PC-9 (cell line): ENCODE measurements at regions not wholly inside any gene's neighbourhood (a gene's known extent, or its start where the extent isn't known, plus 50 kb on each side); places are given as distances from the start of the nearest gene placed in this dataset.

Source experiments
- BruUV-seq: library from RNA; stranded (reverse); fragments of 400-500 nt; replicated peaks from 2 replicates; lab custom pipeline; 2021; lab: Mats Ljungman, UMichigan
- CTCF ChIA-PET: fragments of 300-600 bp; sonication (Branson Sonifier 250); formaldehyde crosslinking; loops from one replicate; lab custom pipeline; 2022; ENCODE audit warnings: antibody characterized with exemption; lab: Charles Lee
- POLR2A ChIA-PET: fragments of 300-600 bp; sonication (Branson Sonifier 250); formaldehyde crosslinking; loops from one replicate; lab custom pipeline; 2022; ENCODE audit warnings: antibody characterized with exemption; ENCODE audit not compliant: unreplicated experiment; lab: Charles Lee
- DNase-seq, 2 experiments: peaks; one replicate each; pipeline versions ENCODE4 v3.0.0 to v3.0.0-alpha.2; 2015 to 2022; ENCODE audit warnings: mixed read lengths in 1 of 2
- H2AFZ ChIP-seq: fragments of 200-600 bp; sonication (generic); 2 replicates; pipeline ENCODE4 v1.8.1; 2017; ENCODE audit warnings: antibody characterized with exemption
- H3F3A ChIP-seq: fragments of 200-600 bp; sonication (generic); 2 replicates; pipeline ENCODE4 v1.8.1; 2017; ENCODE audit warnings: antibody characterized with exemption, mild to moderate bottlenecking, low read depth; ENCODE audit not compliant: insufficient read depth
- H3K27ac ChIP-seq: fragments of 200-600 bp; sonication (generic); 2 replicates; pipeline ENCODE4 v1.6.1; 2016; ENCODE audit warnings: mixed run types
- H3K27me3 ChIP-seq: fragments of 200-600 bp; sonication (generic); 2 replicates; pipeline ENCODE4 v1.6.1; 2016; ENCODE audit warnings: low read depth, mixed run types; ENCODE audit not compliant: insufficient read depth
- H3K36me3 ChIP-seq: fragments of 200-600 bp; sonication (generic); 2 replicates; pipeline ENCODE4 v1.6.1; 2016; ENCODE audit warnings: low read depth, mixed run types
- H3K4me1 ChIP-seq: fragments of 200-600 bp; sonication (generic); replicated peaks from 2 replicates; pipeline ENCODE4 v1.6.1; 2016; ENCODE audit warnings: mixed run types; ENCODE audit not compliant: insufficient read depth
- H3K4me2 ChIP-seq: fragments of 200-600 bp; sonication (generic); 2 replicates; pipeline ENCODE4 v1.6.1; 2017; ENCODE audit warnings: mixed run types
- H3K4me3 ChIP-seq: fragments of 200-600 bp; sonication (generic); 2 replicates; pipeline ENCODE4 v1.6.1; 2016; ENCODE audit warnings: mixed run types
- H3K79me2 ChIP-seq: fragments of 200-600 bp; sonication (generic); 2 replicates; pipeline ENCODE4 v1.6.1; 2017; ENCODE audit warnings: low read depth, mixed run types
- H3K9me2 ChIP-seq: fragments of 200-600 bp; sonication (generic); 2 replicates; pipeline ENCODE4 v1.8.1; 2017; ENCODE audit warnings: mild to moderate bottlenecking; ENCODE audit not compliant: insufficient read depth
- H3K9me3 ChIP-seq: fragments of 200-600 bp; sonication (generic); 2 replicates; pipeline ENCODE4 v1.8.1; 2016; ENCODE audit warnings: low read depth; ENCODE audit not compliant: insufficient read depth
- H4K20me1 ChIP-seq: fragments of 200-600 bp; sonication (generic); 2 replicates; pipeline ENCODE4 v1.8.1; 2017; ENCODE audit not compliant: insufficient read depth
- EZH2 ChIP-seq: fragments of 200-600 bp; sonication (generic); IDR thresholded peaks from 2 replicates; pipeline ENCODE4 v1.8.0; 2017; ENCODE audit warnings: antibody characterized with exemption, low read depth
- intact Hi-C: fragments of 100-400 bp; cut with micrococcal nuclease; formaldehyde crosslinking; loops from one replicate; pipeline ENCODE4 v1.10.0; 2022; ENCODE audit not compliant: unreplicated experiment
- TF ChIP-seq, protein P1 (sequence below): fragments of 200-600 bp; sonication (generic); conservative IDR thresholded peaks from 2 replicates; pipeline ENCODE4 v1.6.1; 2017; ENCODE audit warnings: mixed run types, antibody characterized with exemption, mild to moderate bottlenecking, moderate library complexity

GRCh38 chr5:74949976-74950375, 83.8 kb upstream of the FAM169A start:
- POLR2A ChIA-PET = no interaction called here
- Histone ChIP-seq H3K4me2 (no peak overlapping the region), H3F3A (peaks cover 17% of the 10 kb centered on the region), H3K9me3 (no peaks in the 10 kb centered on the region), H3K27ac (no peak overlapping the region), H3K36me3 (no peaks in the 10 kb centered on the region), H3K4me3 (no peak overlapping the region), H4K20me1 (no peaks in the 10 kb centered on the region), H3K4me1 (peaks cover 31% of the 10 kb centered on the region), H2AFZ (no peak overlapping the region), H3K27me3 (no peaks in the 10 kb centered on the region), H3K79me2 (no peaks in the 10 kb centered on the region), H3K9me2 (no peaks in the 10 kb centered on the region)
- no peak for TF ChIP-seq EZH2
- TF ChIP-seq, protein P1, sequence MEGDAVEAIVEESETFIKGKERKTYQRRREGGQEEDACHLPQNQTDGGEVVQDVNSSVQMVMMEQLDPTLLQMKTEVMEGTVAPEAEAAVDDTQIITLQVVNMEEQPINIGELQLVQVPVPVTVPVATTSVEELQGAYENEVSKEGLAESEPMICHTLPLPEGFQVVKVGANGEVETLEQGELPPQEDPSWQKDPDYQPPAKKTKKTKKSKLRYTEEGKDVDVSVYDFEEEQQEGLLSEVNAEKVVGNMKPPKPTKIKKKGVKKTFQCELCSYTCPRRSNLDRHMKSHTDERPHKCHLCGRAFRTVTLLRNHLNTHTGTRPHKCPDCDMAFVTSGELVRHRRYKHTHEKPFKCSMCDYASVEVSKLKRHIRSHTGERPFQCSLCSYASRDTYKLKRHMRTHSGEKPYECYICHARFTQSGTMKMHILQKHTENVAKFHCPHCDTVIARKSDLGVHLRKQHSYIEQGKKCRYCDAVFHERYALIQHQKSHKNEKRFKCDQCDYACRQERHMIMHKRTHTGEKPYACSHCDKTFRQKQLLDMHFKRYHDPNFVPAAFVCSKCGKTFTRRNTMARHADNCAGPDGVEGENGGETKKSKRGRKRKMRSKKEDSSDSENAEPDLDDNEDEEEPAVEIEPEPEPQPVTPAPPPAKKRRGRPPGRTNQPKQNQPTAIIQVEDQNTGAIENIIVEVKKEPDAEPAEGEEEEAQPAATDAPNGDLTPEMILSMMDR = no peak
- no peak for DNase-seq
- BruUV-seq = no TSS peak
- intact Hi-C loops = loop anchor here (5.0 kb wide), 1 partner anchor 102 kb away; the partner anchor contains the start of gene GCNT4
- CTCF ChIA-PET = no interaction called here

- Histone ChIP-seq H3K4me2 (no peak overlapping the region), H3F3A (no peaks in the 10 kb centered on the region), H3K9me2 (no peaks in the 10 kb centered on the region), H3K27ac (no peak overlapping the region), H3K36me3 (no peaks in the 10 kb centered on the region), H4K20me1 (no peaks in the 10 kb centered on the region), H2AFZ (no peak overlapping the region), H3K9me3 (no peaks in the 10 kb centered on the region), H3K27me3 (no peaks in the 10 kb centered on the region), H3K79me2 (no peaks in the 10 kb centered on the region), H3K4me3 (no peak overlapping the region), H3K4me1 (peaks cover 15% of the 10 kb centered on the region)
- no TSS peak for BruUV-seq
- TF ChIP-seq EZH2 = no peak
- TF ChIP-seq, protein P1 = no peak
- DNase-seq = no peak
- ChIA-PET CTCF (interaction anchor here (0.6 kb wide), 1 partner anchor 22 kb away, joined by 9 read pairs; no protein-coding TSS in a partner anchor), POLR2A (no interaction called here)
- intact Hi-C loops = loop anchor here (5.0 kb wide), 1 partner anchor 104 kb away; the partner anchor contains the start of gene GCNT4
These were observed 81.9 kb upstream of the FAM169A start for GRCh38 chr5:74948031-74948546.

GRCh38 chr5:74946471-74946870, 80.3 kb upstream of the FAM169A start:
- Histone ChIP-seq H3K9me2 (no peaks in the 10 kb centered on the region), H4K20me1 (no peaks in the 10 kb centered on the region), H3K4me2 (no peak overlapping the region), H3K4me3 (no peak overlapping the region), H3K79me2 (no peaks in the 10 kb centered on the region), H3K36me3 (no peaks in the 10 kb centered on the region), H3K9me3 (no peaks in the 10 kb centered on the region), H3K27ac (no peak overlapping the region), H3K27me3 (no peaks in the 10 kb centered on the region), H3K4me1 (peaks cover 15% of the 10 kb centered on the region), H2AFZ (no peak overlapping the region), H3F3A (no peaks in the 10 kb centered on the region)
- no TSS peak for BruUV-seq
- intact Hi-C loops = loop anchor here (5.0 kb wide), 1 partner anchor 106 kb away; the partner anchor contains the start of gene GCNT4
- ChIA-PET POLR2A (no interaction called here), CTCF (no interaction called here)
- no peak for TF ChIP-seq EZH2
- TF ChIP-seq, protein P1 = no peak
- DNase-seq = no peak
